ENCODE measurements at regions not wholly inside any gene's neighbourhood (a gene's known extent, or its start where the extent isn't known, plus 50 kb on each side); places are given as distances from the start of the nearest gene placed in this dataset.

- TF ChIP-seq CTCF (IDR thresholded peaks at IDR 0.05) (peak in 1 of 6 experiments; percentile 30), POLR2A (IDR thresholded peaks at IDR 0.05) (no peak)
Measured at GRCh38 chr5:67897431-67897830, 318.1 kb upstream of the PIK3R1 start.

Measured in Peyer's patch (tissue), 4 donors.